K562 (cell line): ENCODE measurements at regions not wholly inside any gene's neighbourhood (a gene's known extent, or its start where the extent isn't known, plus 50 kb on each side); places are given as distances from the start of the nearest gene placed in this dataset.
"Not testable (repeated sequence)": the region's sequence is repeated elsewhere in the genome, so short reads cannot be mapped to it uniquely, and the experiment has no call there.

Source experiments
- ATAC-seq: fragments of 200-7000 bp; cut with Tn5 transposase; 3 replicates; pipeline ENCODE4 v1.9.1; 2020; ENCODE audit warnings: moderate library complexity
- BruUV-seq: library from RNA; stranded (reverse); fragments of 400-500 nt; replicated peaks from 2 replicates; lab custom pipeline; 2021; lab: Mats Ljungman, UMichigan
- CTCF ChIA-PET: fragments of 300-600 bp; formaldehyde crosslinking; extraction: SDS; loops from one replicate; lab custom pipeline; 2021; ENCODE audit warnings: low intra/inter-chr PET ratio; lab: Yijun Ruan, JAX
- POLR2A ChIA-PET: fragments of 300-600, 350-650 bp; sonication (Branson Sonifier 250); formaldehyde crosslinking; extraction: SDS; loops from one replicate; lab custom pipeline; 2021; ENCODE audit warnings: antibody characterized with exemption, inconsistent platforms; lab: Yijun Ruan, JAX
- DNase-seq, 4 experiments: peaks; one replicate each; pipeline versions ENCODE4 v3.0.0 to v3.0.0-alpha.2; 2011 to 2018; ENCODE audit warnings: low spot score in 3 of 4, mixed read lengths in 3 of 4; ENCODE audit errors: extremely low read depth in 1 of 4
- FAIRE-seq: peaks from 2 replicates; lab custom pipeline; 2011; peaks lifted over from hg19 to GRCh38; lab: Jason Lieb, UNC
- H2AFZ ChIP-seq: 2 replicates; pipeline ENCODE4 v1.6.0; 2011; ENCODE audit warnings: low read depth, low read length, control low read depth, inconsistent platforms
- H3K27ac ChIP-seq: fragments of 200-600 bp; 3 replicates; pipeline ENCODE4 v1.8.0; 2011; ENCODE audit warnings: low read depth, mild to moderate bottlenecking, control low read depth, inconsistent platforms, low read length, moderate library complexity, mixed read lengths; ENCODE audit errors: extremely low read depth
- H3K27me3 ChIP-seq, 2 experiments: fragments of 300-600 bp in 1 of 2; 2 replicates in 1 of 2; 3 replicates in 1 of 2; pipeline versions ENCODE4 v1.6.0 to v1.8.0; 2011; ENCODE audit warnings: inconsistent platforms in 2 of 2, low read length in 2 of 2, mild to moderate bottlenecking in 1 of 2, mixed read lengths in 1 of 2, moderate library complexity in 1 of 2; ENCODE audit not compliant: control insufficient read depth in 2 of 2, insufficient read depth in 2 of 2
- H3K36me3 ChIP-seq: fragments of 300-600 bp; 3 replicates; pipeline ENCODE4 v1.8.0; 2011; ENCODE audit warnings: mild to moderate bottlenecking, low read length, inconsistent platforms; ENCODE audit not compliant: control insufficient read depth, insufficient read depth
- H3K4me1 ChIP-seq, 2 experiments: fragments of 200-600 bp in 1 of 2; replicated peaks in 1 of 2; 2 replicates in 1 of 2; 3 replicates in 1 of 2; pipeline versions ENCODE4 v1.5.1 to v1.8.0; 2011; ENCODE audit warnings: inconsistent platforms in 2 of 2, low read length in 2 of 2, mild to moderate bottlenecking in 1 of 2, mixed read lengths in 1 of 2, moderate library complexity in 1 of 2; ENCODE audit not compliant: control insufficient read depth in 2 of 2, insufficient read depth in 2 of 2
- H3K4me2 ChIP-seq: 2 replicates; pipeline ENCODE4 v1.6.1; 2011; ENCODE audit warnings: low read length, control low read depth, inconsistent platforms, mixed read lengths; ENCODE audit not compliant: insufficient read depth
- H3K4me3 ChIP-seq: fragments of 200-600 bp; sonication (generic), shearing (Covaris generic); 2 replicates; pipeline ENCODE4 v1.5.1; 2016; ENCODE audit warnings: control low read depth, inconsistent platforms
- H3K79me2 ChIP-seq: fragments of 200-600 bp; 3 replicates; pipeline ENCODE4 v1.8.0; 2011; ENCODE audit warnings: low read length, inconsistent platforms; ENCODE audit not compliant: control insufficient read depth, insufficient read depth
- H3K9ac ChIP-seq, 2 experiments: 2 replicates each; pipeline versions ENCODE4 v1.6.0 to v1.6.1; 2011; ENCODE audit warnings: low read depth in 2 of 2, low read length in 2 of 2, control low read depth in 1 of 2, inconsistent platforms in 1 of 2, mild to moderate bottlenecking in 1 of 2, mixed read lengths in 1 of 2; ENCODE audit not compliant: insufficient read depth in 1 of 2
- H3K9me1 ChIP-seq: one replicate; pipeline ENCODE4 v1.6.0; 2011; ENCODE audit warnings: inconsistent platforms, mild to moderate bottlenecking, low read length, moderate library complexity; ENCODE audit not compliant: control insufficient read depth, insufficient read depth
- H3K9me3 ChIP-seq: replicated peaks from 2 replicates; pipeline ENCODE4 v1.5.1; 2011; ENCODE audit warnings: low read depth, low read length, inconsistent platforms; ENCODE audit not compliant: control insufficient read depth, insufficient read depth
- H4K20me1 ChIP-seq: replicated peaks from 2 replicates; pipeline ENCODE4 v1.6.1; 2011; ENCODE audit warnings: low read length, inconsistent platforms, mixed read lengths; ENCODE audit not compliant: control insufficient read depth, insufficient read depth
- RBM25 ChIP-seq: fragments of 200-400 bp; formaldehyde crosslinking; IDR thresholded peaks from 2 replicates; pipeline ENCODE4 v1.6.1; 2018; ENCODE audit warnings: low read length, low read depth, moderate library complexity; ENCODE audit not compliant: severe bottlenecking
- ZNF146 ChIP-seq: IDR thresholded peaks from one replicate; pipeline ENCODE4 v1.6.1; 2018; ENCODE audit warnings: missing compliant biosample characterization; ENCODE audit not compliant: unreplicated experiment
- WGBS: fragments of 100-300 bp; shearing (Covaris generic); methylation state at CpG from one replicate; pipeline ENCODE4 v1.1.6; 2016; ENCODE audit warnings: low coverage, mixed read lengths; ENCODE audit not compliant: insufficient coverage; ENCODE audit errors: missing lambda C conversion rate; 5-methylcytosine and 5-hydroxymethylcytosine counted together
- in situ Hi-C: fragments of 300-500 bp; cut with MboI; formaldehyde crosslinking; loops from 4 replicates; pipeline ENCODE4 v1.15.0; 2018; ENCODE audit warnings: inconsistent platforms, mixed read lengths
- intact Hi-C: fragments of 100-400 bp; cut with micrococcal nuclease; formaldehyde crosslinking; loops from 2 replicates; pipeline ENCODE4 v1.14.2; 2022

DNA sequence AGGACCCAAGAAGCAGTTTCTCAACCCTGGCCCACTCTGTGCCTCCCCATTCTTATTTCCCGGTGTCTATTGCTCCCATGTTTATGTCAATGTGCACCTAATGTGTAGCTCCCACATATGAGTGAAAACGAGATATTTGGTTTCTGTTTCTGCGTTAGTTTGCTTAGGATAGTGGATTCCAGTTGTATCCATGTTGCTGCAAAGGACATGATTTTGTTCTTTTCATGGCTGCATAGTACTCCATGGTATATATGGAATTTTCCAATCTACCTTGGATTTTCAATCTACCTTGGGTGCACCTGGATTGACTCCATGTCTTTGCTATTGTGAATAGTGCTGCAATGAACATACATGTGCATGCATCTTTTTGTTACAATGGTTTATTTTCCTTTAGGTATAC, 119.8 kb upstream of the CTSV start:
- H4K20me1 ChIP-seq, H3K4me1 ChIP-seq, H3K4me2 ChIP-seq, DNase-seq, H3K79me2 ChIP-seq, H2AFZ ChIP-seq, H3K27ac ChIP-seq, ATAC-seq, H3K27me3 ChIP-seq, H3K9me3 ChIP-seq, FAIRE-seq, BruUV-seq, H3K36me3 ChIP-seq, in situ Hi-C loops, H3K9me1 ChIP-seq, H3K4me3 ChIP-seq, POLR2A ChIA-PET, CTCF ChIA-PET, H3K9ac ChIP-seq: not testable (repeated sequence)
- intact Hi-C loops, result loop anchor here (10.0 kb wide), 1 partner anchor 226 kb away; no protein-coding TSS in a partner anchor
- peak; percentile 23 for TF ChIP-seq RBM25
- TF ChIP-seq ZNF146, result peak; percentile 84
- 20% methylated on average over 3 of the region's 3 CpGs for WGBS

DNA sequence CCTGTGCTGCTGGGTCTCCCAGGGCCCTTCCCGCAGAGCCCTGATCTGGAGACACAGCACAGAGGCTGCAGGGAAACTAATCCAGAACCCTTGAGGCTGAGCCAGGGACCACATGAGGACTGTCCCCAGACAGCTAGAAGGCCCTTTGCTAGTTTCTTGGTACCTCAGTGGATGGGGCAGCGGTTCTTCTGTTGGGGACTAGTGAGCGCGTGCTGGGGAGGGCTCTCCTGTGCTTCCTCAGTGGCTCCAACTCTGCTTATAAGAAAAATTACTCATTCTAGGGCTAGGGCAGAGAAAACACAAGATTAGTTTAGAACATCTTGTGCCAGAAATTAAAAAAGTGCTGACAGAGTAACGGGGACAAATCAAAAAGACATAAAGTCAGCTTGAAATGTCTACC, 116.5 kb upstream of the CTSV start:
- DNase-seq, H3K9me3 ChIP-seq: not testable (repeated sequence)

More for the DNA sequence above, 116.5 kb upstream of the CTSV start:
- H4K20me1 ChIP-seq, H3K27me3 ChIP-seq, H3K27ac ChIP-seq, in situ Hi-C loops, FAIRE-seq, H3K79me2 ChIP-seq, POLR2A ChIA-PET, H3K9ac ChIP-seq, H3K9me1 ChIP-seq, H3K4me1 ChIP-seq, H2AFZ ChIP-seq, H3K36me3 ChIP-seq, H3K4me3 ChIP-seq, CTCF ChIA-PET, BruUV-seq, ATAC-seq, H3K4me2 ChIP-seq: not testable (repeated sequence)
- intact Hi-C loops, result loop anchor here (10.0 kb wide), 1 partner anchor 229 kb away; no protein-coding TSS in a partner anchor
- WGBS, result 53% methylated on average over 5 of the region's 5 CpGs
